HL-60 (cell line): ENCODE measurements at regions not wholly inside any gene's neighbourhood (a gene's known extent, or its start where the extent isn't known, plus 50 kb on each side); places are given as distances from the start of the nearest gene placed in this dataset.

Experiments used
- DNase-seq, 2 experiments: peaks; one replicate each; pipeline ENCODE4 v3.0.0-alpha.2; 2010 to 2020; ENCODE audit warnings: low read depth in 1 of 2, low spot score in 1 of 2
- H3K27ac ChIP-seq: fragments of 250-450 bp; sonication (Bioruptor Pico); replicated peaks from 2 replicates; pipeline ENCODE4 v1.5.1; 2020; ENCODE audit warnings: mild to moderate bottlenecking, moderate library complexity
- H3K27me3 ChIP-seq: fragments of 250-450 bp; sonication (Bioruptor Pico); 2 replicates; pipeline ENCODE4 v1.5.1; 2021; ENCODE audit warnings: mild to moderate bottlenecking, moderate library complexity; ENCODE audit not compliant: insufficient read depth, poor library complexity, severe bottlenecking
- H3K4me3 ChIP-seq: replicated peaks from 2 replicates; pipeline ENCODE4 v1.5.1; 2011; ENCODE audit warnings: mild to moderate bottlenecking, control low read depth, low read length; ENCODE audit not compliant: insufficient read depth
- GABPA ChIP-seq: IDR thresholded peaks from 2 replicates; pipeline ENCODE4 v1.6.1; 2012; ENCODE audit warnings: low read depth
- POLR2AphosphoS5 ChIP-seq: IDR thresholded peaks from 2 replicates; pipeline ENCODE4 v1.6.1; 2012; ENCODE audit warnings: low read depth
- SPI1 ChIP-seq: IDR thresholded peaks from 2 replicates; pipeline ENCODE4 v1.6.1; 2012; ENCODE audit warnings: low read depth, mild to moderate bottlenecking, borderline replicate concordance
- TF ChIP-seq, protein P1 (sequence below): IDR thresholded peaks from 2 replicates; pipeline ENCODE4 v1.6.1; 2012; ENCODE audit warnings: low read depth; ENCODE audit not compliant: insufficient replicate concordance
- TF ChIP-seq, protein P2 (sequence below): IDR thresholded peaks from one replicate; pipeline ENCODE4 v1.5.1; 2011; ENCODE audit warnings: low read length, control low read depth, inconsistent platforms; ENCODE audit not compliant: insufficient read depth

DNA sequence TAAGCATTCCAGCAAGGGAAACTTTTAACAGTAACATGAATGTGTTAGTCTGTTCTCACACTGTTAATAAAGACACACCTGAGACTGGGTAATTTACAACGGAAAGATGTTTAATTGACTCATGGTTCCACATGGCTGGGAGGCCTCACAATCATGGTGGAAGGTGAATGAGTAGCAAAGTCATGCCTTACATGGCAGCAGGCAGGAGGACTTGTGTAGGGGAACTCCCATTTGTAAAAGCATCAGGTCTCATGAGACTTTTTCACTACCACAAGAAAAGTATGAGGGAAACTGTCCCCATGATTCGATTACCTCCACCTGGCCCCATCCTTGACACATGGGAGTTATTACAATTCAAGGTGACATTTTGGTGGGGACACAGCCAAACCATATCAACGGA is 168.3 kb downstream of the PAH start:
- Histone ChIP-seq H3K27me3 (no peaks in the 10 kb centered on the region), H3K4me3 (no peak overlapping the region), H3K27ac (no peak overlapping the region)
- TF ChIP-seq POLR2AphosphoS5 = no peak
- no peak for TF ChIP-seq GABPA
- TF ChIP-seq SPI1 = no peak
- TF ChIP-seq, protein P1, sequence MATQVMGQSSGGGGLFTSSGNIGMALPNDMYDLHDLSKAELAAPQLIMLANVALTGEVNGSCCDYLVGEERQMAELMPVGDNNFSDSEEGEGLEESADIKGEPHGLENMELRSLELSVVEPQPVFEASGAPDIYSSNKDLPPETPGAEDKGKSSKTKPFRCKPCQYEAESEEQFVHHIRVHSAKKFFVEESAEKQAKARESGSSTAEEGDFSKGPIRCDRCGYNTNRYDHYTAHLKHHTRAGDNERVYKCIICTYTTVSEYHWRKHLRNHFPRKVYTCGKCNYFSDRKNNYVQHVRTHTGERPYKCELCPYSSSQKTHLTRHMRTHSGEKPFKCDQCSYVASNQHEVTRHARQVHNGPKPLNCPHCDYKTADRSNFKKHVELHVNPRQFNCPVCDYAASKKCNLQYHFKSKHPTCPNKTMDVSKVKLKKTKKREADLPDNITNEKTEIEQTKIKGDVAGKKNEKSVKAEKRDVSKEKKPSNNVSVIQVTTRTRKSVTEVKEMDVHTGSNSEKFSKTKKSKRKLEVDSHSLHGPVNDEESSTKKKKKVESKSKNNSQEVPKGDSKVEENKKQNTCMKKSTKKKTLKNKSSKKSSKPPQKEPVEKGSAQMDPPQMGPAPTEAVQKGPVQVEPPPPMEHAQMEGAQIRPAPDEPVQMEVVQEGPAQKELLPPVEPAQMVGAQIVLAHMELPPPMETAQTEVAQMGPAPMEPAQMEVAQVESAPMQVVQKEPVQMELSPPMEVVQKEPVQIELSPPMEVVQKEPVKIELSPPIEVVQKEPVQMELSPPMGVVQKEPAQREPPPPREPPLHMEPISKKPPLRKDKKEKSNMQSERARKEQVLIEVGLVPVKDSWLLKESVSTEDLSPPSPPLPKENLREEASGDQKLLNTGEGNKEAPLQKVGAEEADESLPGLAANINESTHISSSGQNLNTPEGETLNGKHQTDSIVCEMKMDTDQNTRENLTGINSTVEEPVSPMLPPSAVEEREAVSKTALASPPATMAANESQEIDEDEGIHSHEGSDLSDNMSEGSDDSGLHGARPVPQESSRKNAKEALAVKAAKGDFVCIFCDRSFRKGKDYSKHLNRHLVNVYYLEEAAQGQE = no peak
- TF ChIP-seq, protein P2, sequence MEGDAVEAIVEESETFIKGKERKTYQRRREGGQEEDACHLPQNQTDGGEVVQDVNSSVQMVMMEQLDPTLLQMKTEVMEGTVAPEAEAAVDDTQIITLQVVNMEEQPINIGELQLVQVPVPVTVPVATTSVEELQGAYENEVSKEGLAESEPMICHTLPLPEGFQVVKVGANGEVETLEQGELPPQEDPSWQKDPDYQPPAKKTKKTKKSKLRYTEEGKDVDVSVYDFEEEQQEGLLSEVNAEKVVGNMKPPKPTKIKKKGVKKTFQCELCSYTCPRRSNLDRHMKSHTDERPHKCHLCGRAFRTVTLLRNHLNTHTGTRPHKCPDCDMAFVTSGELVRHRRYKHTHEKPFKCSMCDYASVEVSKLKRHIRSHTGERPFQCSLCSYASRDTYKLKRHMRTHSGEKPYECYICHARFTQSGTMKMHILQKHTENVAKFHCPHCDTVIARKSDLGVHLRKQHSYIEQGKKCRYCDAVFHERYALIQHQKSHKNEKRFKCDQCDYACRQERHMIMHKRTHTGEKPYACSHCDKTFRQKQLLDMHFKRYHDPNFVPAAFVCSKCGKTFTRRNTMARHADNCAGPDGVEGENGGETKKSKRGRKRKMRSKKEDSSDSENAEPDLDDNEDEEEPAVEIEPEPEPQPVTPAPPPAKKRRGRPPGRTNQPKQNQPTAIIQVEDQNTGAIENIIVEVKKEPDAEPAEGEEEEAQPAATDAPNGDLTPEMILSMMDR = no peak
- no peak for DNase-seq

- no peak for TF ChIP-seq SPI1
- no peak for TF ChIP-seq POLR2AphosphoS5
- TF ChIP-seq, protein P1 = no peak
- TF ChIP-seq GABPA = no peak
- TF ChIP-seq, protein P2 = no peak
- no peak for DNase-seq
- no peaks in the 10 kb centered on the region for H3K27me3 ChIP-seq
- no peak overlapping the region for H3K4me3 ChIP-seq
- H3K27ac ChIP-seq = no peak overlapping the region
These were observed 170.1 kb downstream of the PAH start for GRCh38 chr12:102746963-102747362.

DNA sequence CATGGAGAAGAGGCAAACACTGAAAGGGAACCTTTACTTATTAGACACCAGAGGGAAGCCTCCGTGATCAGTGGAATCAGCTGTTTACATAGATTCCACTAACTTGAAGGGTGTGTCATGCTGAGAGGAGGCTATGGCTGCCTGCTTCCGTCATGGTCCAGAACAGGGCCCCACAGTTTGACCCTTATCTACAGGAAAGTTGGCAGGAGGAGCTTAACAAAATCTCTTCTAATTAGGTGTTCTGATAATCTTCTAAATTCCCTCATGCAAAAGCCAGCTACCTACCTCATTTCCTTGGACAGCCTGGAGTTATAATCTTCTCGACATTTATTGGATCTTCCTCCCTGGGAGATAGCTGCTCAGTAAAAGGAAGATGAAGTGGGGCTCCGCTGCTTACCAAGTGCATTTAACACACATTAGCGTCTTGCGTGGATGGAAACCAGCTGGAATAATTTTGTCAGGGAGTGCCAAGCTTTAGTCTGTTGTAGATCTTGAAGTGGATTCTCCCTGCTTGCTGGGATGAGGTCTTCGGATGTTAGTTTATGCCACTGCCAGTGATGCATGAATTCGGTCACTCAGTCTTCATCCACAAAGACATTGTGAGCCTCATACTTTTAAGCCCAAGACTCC is 171.0 kb downstream of the PAH start:
- TF ChIP-seq SPI1 (no peak), GABPA (no peak), POLR2AphosphoS5 (no peak)
- TF ChIP-seq, protein P2 = no peak
- TF ChIP-seq, protein P1 = no peak
- H3K27ac ChIP-seq = no peak overlapping the region
- DNase-seq = no peak
- H3K4me3 ChIP-seq = no peak overlapping the region
- H3K27me3 ChIP-seq = no peaks in the 10 kb centered on the region
